DMS 273 treated with DMSO at 0.1 percent for 48 hours (cell line): ENCODE measurements at regions not wholly inside any gene's neighbourhood (a gene's known extent, or its start where the extent isn't known, plus 50 kb on each side); places are given as distances from the start of the nearest gene placed in this dataset.

ENCODE experiments used
- DNase-seq: peaks from one replicate; lab custom pipeline; 2025; lab: John Stamatoyannopoulos, UW

DNA sequence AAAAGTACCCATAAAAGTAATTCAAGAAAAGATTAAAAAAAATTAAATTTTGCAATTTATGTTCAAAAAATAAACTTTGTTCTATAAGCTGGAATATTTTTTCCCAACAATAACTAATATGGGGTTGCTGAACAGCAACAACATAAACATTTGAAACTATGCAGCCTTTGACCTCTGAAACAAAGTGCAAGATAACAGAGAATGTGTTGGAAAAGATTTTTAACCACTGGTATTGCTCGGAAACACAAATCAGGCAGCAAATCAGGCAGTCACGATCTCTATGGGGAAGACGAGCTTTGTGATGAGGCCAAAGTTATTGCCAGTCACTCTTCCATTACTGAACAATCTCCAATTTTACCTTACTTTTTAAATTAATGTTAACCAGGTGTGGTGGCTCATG is 332.1 kb downstream of the PABPC4L start:
- no peak for DNase-seq

DNA sequence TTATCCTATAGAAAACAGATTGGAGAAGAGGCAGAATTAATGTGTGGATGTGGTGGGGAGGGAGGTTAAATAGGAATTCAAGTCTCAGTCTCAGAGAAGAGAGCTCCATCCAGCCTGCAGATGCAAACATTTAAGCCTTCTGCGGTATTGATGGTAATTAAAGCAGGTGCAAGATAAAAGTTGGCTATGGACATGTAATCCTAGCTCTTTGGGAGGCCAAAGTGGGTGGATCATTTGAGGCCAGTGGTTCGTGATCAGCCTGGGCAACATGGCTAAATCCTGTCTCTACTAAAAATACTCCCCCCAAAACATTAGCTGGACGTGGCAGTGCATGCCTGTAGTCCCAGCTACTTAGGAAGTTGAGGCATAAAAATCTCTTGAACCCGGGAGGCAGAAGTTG is 332.7 kb downstream of the PABPC4L start:
- DNase-seq, result no peak

DNA sequence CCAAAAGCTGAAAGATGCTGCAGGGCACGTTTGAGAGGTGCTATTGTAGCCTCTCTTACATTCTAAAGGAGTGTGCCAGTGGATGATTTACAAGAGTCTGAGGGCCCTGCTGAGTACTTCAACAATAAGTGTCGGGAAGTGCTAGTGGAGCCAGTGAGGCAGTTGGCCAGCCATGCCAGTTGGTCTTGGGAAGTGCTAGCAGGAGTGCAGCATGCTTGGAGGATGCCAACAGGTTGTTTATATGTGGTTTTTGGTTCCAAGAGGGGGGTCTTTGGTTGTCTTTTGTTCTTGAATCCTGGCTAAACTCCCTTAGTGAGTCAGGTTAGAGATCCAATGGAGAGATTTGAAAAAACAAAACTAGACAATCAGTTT is 335.3 kb downstream of the PABPC4L start:
- DNase-seq, result no peak

DNA sequence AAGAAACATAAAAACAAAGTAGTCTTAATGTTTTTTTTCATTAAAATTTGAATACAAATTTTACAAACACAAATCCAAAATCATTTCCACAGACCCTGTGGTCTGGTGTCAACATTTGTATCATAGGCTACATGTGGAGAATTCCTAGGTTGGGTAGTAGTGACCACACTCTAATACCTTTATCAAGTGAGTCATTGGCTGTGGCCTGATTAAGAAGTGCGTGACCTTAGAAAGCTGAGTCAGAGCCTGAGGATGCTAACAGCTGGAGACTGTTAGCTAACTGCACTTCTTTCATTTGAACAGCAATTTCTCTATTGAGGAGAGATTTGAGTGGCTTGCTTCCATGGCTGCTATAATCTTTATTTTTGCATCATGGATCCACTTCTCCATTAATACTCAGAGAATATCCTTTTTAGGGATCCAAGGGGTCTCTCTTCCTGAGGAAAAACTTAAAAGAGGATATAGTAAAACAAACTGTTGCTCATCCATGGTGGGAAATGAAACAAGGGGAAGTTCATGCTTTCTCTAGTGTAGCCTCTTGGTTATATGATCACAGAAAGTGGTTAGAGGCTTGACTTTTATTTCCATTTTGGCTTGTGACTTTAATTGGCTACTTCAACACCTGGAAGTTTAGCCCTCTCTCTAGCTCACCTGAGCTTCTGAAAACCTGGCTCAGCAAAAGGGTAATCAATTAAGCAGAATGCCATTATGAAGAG is 335.8 kb downstream of the PABPC4L start:
- no peak for DNase-seq

DNA sequence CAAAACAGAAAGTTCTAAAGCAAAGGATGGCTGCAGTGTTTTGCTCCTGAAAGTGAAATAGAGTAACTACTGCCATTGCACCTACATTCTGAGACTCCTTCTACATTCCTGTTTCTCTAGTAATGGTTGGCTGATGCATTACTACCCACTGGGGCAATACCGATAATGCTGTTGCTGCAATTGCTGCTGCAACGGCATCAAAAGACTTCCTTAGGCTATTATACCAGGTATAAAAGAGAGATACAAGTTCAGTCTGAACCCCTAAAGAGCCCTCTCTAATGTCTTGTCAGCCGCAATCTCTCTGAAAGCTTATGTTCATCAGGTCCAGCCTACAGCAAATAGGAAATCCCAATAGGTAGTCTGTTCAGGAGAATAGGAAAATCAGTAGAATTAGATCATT is 338.4 kb downstream of the PABPC4L start:
- no peak for DNase-seq

DNA sequence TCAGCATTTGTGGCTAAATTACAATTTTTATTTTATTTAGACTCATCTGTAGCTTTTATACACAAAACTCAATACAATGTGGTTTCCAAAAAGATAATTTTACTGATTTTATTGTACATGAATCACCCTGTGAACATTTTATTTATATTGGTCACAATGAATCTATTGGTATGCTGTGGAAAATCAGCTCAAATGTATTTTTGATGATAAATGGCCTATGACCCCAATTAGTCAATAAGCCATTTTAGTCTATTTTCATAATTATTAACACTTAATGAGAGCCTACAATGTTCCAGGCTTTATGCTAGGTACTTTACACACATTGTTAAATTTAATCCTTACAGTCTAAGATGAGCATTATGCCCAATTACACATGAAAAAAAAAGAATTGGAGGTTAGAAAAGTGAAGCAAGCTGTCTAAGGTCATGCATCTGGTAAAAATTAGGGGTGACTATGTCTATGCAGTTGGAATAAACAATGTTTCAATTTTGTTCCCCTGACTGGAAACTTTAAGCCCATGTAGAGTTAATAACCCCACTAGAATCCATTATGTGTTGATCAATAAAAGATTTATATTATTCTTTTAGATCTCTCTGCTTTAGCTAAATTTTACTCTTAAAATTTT is 344.7 kb downstream of the PABPC4L start:
- DNase-seq, result no peak

DNA sequence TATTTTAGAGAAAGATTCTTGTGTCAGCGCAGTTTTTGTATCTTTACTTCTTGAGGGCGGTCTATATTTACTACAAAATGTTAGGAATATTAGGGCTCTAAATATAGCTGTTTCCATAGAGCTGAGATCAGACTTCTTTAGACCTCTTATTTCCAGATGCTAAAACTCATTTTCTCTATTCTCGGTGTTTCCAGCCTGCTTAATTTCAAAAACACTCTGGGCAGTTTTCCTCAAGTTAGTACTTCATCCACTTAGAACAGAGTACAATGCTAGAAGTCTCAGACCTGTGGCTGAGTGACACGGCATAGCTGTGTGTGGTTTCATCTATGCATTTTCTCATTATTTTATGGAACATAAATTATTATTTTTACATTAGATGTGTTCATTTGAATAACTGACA is 346.6 kb downstream of the PABPC4L start:
- no peak for DNase-seq

DNA sequence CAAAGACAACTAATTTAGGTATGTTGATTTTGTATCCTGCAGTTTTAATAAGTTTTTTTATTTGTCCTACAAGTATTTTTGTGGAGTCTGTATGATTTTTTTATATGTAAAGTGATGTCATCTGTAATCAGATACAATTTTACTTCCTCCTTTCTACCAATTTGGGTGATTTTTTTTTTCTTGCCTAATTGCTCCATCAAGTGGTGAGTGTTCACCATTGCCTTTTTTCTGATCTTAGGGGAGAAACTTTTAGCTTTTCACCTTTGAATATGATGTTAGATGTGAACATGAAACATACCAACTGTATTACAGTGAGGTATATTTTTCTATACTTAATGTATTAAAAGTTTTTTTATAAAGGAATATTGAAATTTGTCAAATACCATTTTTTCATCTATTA is 362.3 kb downstream of the PABPC4L start:
- no peak for DNase-seq

DNA sequence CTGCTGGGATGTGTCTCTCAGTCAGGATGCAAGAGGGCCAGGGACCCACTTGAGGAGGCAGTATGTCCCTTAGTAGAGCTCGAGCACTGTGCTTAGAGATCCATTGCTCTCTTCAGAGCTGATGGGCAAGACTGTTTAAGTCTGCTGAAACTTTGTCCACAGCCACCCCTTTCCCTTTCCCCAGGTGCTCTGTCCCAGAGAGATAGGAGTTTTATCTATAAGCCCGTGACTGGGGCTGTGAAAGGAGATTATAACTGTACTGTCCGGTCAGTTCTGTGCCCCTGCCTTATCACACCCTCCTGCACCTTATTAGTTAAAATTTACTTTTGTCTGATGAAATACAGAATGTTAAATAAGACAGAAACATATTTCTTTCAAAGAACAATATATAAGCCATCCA is 378.4 kb downstream of the PABPC4L start:
- DNase-seq, result no peak

DNA sequence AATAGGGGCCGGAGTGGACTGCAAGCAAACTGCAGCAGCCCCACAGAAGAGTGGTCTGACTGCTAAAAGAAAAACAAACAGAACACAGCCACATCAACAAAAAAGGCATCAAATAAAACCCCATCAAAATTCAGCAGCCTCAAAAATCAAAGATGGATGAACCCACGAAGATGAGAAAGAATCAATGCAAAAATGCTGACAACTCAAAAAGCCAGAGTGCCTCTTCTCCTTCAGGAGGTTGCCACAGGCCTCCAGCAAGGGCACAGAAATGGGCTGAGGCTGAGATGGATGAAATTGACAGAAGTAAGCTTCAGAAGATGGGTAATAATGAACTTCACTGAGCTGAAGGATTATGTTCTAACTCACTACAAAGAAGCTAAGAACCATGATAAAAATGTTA is 388.6 kb downstream of the PABPC4L start:
- no peak for DNase-seq

DNA sequence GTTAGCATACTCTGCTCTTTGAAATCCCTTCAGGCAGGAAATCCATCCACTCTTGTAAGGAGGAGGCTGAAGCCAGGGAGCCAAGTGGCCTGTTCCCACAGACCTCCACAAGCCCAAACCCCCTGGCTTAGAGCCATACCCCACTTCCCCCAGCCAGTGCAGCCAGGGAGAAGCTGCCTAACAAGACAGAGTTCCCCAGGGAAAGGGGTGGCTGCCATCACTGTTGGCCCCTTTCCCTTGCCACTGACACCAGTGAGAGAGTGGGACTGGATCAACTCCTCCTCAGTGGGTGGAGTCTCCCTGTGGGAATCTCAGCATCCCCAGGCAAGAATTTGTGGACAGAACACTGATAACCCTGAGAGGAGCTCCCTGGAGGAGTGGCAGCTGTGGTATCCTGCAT is 389.4 kb downstream of the PABPC4L start:
- no peak for DNase-seq

DNA sequence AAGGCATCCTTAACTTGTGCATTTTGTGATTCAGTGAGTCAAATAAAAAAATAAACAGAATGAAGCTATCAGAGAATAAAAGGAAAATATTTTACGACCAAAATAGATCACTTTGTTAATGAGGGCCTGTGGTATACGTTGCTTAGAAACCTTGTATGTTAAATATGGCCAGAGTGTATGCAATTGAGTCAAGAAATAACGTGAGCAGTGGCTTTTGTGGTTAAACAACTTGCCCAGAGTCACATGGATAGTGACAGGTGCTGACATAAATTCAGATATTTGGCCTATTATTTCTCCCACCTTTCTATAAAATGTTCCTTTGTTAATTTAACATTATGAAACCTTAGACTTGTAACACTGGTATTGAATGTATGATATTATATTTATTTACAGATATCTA is 393.4 kb downstream of the PABPC4L start:
- no peak for DNase-seq

DNA sequence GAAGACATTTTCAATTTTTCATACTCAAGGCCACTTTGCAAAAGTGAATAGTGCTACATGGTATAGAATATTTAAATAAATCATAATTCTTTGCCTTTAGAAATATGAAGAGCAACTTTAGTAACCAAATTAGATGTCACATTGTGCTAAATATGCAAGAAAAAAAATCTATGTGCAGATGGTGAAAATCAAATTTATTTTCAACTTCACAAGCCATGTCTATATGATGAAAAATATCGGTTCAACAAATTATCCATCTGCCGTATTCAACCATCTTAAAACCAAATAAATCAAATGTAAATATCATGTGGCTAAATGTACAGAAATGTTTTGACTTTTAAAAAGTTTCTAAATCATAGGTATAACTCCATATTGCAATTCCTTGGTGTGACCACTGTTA is 398.2 kb downstream of the PABPC4L start:
- DNase-seq, result no peak

DNA sequence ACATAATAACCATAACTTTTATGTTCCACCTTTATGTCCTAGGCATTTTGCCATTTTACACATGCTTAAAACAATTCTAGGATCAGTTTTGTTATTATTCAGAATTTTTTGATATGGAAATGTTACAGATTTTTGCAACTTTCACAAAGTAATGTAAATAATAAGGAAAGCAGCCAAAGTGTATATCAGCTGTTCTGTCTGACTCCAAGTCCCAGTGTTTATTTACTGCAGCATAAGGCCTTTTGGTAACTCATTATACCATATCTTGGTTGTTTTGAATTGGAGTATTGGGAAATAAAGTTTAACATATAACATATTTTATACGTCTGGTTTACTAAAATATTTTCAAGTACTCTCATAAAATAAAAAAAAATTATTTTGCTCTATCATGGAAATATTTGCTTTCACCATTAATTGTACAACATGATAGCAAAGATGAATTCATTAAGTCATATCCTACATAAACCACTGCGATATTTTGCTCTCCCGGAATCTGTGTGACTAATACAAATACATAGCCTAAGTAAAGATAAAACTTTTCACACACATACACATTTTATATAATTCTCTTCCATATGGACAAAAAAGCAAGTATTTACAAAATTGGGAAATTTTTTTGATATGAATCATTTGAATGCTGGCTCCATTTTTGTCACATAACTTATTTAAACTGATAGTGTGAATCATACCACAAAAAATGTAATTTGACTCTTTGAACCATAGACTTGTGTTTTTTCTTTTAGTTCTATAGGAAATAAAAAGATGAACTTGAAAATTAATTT is 399.0 kb downstream of the PABPC4L start:
- DNase-seq, result no peak

DNA sequence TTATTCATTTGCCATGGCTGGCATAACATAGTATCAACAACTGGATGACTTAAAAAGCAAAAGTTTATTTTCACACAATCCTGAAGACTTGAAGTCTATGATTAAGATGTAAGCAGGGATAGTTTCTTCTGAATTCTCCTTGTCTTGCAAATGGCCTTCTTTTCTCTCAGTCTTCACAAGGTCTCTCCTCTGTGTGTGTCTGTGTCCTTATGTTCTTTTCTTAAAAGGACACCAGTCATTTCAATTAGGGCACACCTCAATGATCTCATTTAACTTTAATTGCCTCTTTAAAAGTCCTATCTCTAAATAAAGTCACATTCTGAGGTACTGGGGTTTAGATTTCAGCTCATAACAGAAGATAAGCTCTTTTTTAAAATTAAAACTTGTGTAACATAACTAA is 399.7 kb downstream of the PABPC4L start:
- DNase-seq, result no peak

DNA sequence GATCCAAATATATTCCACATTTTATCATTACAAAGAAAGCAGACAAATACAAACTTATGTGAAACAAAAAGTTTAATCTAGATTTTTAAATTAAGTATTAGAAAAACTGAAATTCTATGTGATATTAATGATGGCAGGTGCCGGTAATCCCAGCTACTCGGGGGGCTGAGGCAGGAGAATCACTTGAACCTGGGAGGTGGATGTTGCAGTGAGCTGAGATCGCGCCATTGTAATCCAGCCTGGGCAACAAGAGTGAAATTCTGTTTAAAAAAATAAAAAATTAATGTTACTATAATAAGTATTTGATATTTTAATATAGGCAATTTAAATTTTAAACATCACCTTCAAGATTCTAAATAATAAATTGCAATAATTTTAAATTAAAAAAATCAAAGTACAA is 400.6 kb downstream of the PABPC4L start:
- DNase-seq, result no peak

DNA sequence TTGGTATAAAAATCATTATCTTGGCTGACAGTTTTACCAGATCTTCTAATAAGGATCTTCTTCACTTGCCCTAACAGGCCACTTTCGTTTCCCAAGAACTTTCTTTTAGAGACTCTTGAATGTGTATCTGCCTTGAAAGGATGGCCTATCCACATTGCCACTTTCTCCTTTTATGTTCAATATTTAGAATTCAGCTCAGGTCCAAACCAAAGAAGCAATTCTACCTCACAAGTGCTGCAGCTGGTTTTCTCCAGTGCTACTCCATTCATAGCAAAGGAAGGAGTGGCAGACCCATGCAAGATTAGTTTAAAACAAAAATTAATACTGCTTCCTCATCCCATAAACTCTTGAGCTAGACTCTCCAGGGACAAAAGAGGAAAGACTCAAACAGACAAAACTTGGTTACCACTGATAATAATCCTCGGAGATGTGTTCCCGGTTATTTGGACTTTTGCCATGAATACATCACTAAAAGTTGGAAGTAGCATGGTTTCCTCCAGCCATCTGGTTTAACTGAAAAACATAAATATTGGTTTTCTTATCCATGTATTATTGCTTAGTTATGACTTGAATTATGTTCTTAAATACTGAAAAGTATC is 401.8 kb downstream of the PABPC4L start:
- DNase-seq, result no peak

DNA sequence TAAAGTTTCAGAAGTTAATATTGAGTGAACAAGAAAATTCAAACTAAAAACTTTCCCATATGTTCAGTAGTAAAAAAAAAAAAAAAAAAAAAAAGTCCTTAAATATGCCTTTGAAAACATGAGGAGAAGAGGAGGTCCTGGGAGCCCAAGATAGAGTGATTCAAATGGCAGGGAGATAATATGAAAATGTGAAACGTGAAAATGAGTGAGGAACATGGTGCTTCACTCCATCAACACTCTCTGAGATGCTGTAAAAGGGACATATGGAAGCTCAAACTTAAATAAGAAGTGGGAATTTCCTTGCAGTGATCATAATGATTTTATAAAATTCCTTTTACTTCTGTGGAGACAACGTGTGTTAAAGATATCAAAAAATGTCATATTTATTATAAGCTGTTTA is 423.9 kb downstream of the PABPC4L start:
- no peak for DNase-seq

DNA sequence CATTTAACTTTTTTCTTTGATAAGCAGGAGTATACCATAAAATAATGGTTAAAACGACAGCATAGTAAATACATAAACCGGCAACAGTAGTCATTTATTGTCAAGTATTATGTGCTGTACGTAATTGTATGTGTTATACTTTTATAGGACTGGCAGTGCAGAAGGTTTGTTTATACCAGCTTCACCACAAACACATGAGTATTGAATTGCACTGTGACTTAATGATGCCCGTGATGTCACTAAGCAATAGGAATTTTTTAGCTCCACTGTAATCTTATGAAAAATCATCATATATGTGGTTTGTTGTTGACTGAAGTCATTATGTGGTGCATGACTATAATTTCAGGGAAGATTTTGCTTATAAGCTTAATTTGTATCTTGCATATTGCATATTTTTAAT is 424.6 kb downstream of the PABPC4L start:
- DNase-seq, result no peak

DNA sequence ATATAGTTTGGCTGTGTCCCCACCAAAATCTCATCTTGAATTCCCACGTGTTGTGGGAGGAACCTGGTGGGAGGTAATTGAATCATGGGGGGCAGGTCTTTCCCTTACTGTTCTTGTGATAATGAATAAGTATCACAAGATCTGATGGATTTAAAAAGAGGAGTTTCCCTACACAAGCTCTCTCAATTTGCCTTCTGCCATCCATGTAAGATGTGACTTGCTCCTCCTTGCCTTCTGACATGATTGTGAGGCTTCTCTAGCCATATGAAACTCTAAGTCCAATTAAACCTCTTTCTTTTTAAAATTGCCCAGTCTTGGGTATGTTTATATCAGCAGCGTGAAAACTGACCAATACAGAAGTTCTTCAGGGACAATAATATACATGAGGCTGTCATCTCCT is 425.1 kb downstream of the PABPC4L start:
- DNase-seq, result no peak

DNA sequence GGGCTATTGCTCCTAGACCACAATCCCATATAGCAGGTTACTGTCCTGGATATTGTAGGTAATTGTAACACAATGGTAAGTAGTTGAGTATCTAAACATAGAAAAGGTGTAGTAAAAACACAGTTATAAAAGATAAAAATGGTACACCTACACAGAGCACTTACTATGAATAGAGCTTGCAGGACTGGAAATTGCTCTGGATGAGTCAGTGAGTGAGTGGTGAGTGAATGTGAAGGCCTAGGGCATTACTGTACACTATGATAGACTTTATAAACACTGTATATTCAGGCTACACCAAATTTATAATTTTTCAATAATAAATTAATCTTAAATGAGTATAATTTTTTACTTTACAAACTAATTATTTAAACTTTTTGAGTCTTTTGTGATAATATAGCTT is 425.7 kb downstream of the PABPC4L start:
- DNase-seq, result no peak

DNA sequence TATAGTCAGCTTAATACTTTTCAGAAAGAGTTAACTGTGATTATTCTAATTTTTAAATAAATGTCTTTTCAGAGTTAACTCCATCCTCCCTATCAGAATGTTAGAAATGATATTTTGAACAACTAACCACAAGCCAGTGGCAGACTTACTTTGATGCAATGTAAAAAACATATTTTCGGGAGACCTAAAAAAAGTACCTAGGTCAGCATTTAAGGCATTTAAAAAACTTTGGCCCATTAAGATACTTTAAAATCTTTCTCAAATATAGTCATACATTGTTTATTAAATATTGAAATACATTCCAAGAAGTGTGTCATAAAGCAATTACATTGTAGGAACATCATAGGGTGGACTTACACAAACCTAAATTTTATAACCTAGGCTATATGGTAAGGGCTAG is 426.1 kb downstream of the PABPC4L start:
- no peak for DNase-seq

DNA sequence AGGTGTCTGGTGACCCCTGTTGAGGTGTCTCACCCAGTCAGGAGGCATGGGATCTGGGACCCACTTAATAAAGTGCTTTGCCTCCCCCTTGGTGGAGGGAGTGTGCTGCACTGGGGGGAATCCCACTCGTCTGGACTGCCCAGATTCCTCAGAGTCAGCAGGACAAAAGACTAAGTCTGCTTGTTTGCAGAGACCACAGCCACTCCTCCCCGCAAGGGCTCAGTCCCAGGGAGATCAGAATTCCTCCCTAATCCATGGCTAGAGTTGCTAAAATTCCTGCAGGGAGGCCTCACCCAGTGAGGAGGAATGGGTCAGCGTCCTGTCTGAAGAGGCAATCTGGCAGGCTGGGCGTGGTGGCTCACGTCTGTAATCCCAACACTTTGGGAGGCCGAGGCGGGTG is 442.2 kb downstream of the PABPC4L start:
- no peak for DNase-seq
